Hepatocyte (in vitro differentiated cells): ENCODE measurements at regions not wholly inside any gene's neighbourhood (a gene's known extent, or its start where the extent isn't known, plus 50 kb on each side); places are given as distances from the start of the nearest gene placed in this dataset.
A peak's percentile ranks its signal among the peaks of the same experiment; 100 is the strongest.
"Not testable (repeated sequence)": the region's sequence is repeated elsewhere in the genome, so short reads cannot be mapped to it uniquely, and the experiment has no call there.

Experiments
- DNase-seq: peaks from one replicate; pipeline ENCODE4 v3.0.0-alpha.2; 2016; ENCODE audit warnings: low spot score
- H2AFZ ChIP-seq: fragments of 200-600 bp; sonication (generic); 2 replicates; pipeline ENCODE4 v1.6.0; 2016; ENCODE audit warnings: antibody characterized with exemption, mild to moderate bottlenecking
- H3K27ac ChIP-seq: fragments of 200-600 bp; sonication (generic); 2 replicates; pipeline ENCODE4 v1.5.1; 2016; ENCODE audit warnings: mild to moderate bottlenecking
- H3K27me3 ChIP-seq: fragments of 200-600 bp; sonication (generic); 2 replicates; pipeline ENCODE4 v1.6.1; 2016
- H3K36me3 ChIP-seq: fragments of 200-600 bp; sonication (generic); replicated peaks from 2 replicates; pipeline ENCODE4 v1.5.1; 2016; ENCODE audit warnings: low read depth; ENCODE audit not compliant: insufficient read depth
- H3K4me1 ChIP-seq: fragments of 200-600 bp; sonication (generic); 2 replicates; pipeline ENCODE4 v1.5.1; 2016; ENCODE audit warnings: mild to moderate bottlenecking, moderate library complexity; ENCODE audit not compliant: insufficient read depth
- H3K4me2 ChIP-seq: fragments of 200-600 bp; sonication (generic); 2 replicates; pipeline ENCODE4 v1.6.0; 2016
- H3K4me3 ChIP-seq: fragments of 200-600 bp; sonication (generic); 2 replicates; pipeline ENCODE4 v1.5.1; 2016; ENCODE audit warnings: mild to moderate bottlenecking
- H3K79me2 ChIP-seq: fragments of 200-600 bp; sonication (generic); 2 replicates; pipeline ENCODE4 v1.6.0; 2017; ENCODE audit warnings: mild to moderate bottlenecking
- H3K9me2 ChIP-seq: fragments of 200-600 bp; sonication (generic); replicated peaks from 2 replicates; pipeline ENCODE4 v1.6.0; 2017; ENCODE audit warnings: mild to moderate bottlenecking; ENCODE audit not compliant: insufficient read depth
- H3K9me3 ChIP-seq: fragments of 200-600 bp; sonication (generic); 2 replicates; pipeline ENCODE4 v1.5.1; 2016; ENCODE audit warnings: low read depth, mild to moderate bottlenecking
- H4K20me1 ChIP-seq: fragments of 200-600 bp; sonication (generic); 2 replicates; pipeline ENCODE4 v1.6.0; 2016; ENCODE audit warnings: mild to moderate bottlenecking; ENCODE audit not compliant: insufficient read depth, poor library complexity, severe bottlenecking
- EZH2 ChIP-seq: fragments of 200-600 bp; sonication (generic); IDR thresholded peaks from 2 replicates; pipeline ENCODE4 v1.6.1; 2016; ENCODE audit warnings: antibody characterized with exemption, mild to moderate bottlenecking, borderline replicate concordance
- EZH2phosphoT487 ChIP-seq: fragments of 200-600 bp; sonication (generic); IDR thresholded peaks from one replicate; pipeline ENCODE4 v1.6.1; 2018; ENCODE audit warnings: antibody characterized with exemption, mild to moderate bottlenecking, low read depth, moderate library complexity; ENCODE audit not compliant: unreplicated experiment, severe bottlenecking
- WGBS: methylation state at CpG from one replicate; pipeline ENCODE4 v1.1.6; 2016; ENCODE audit warnings: low lambda C conversion rate; ENCODE audit errors: missing lambda C conversion rate; 5-methylcytosine and 5-hydroxymethylcytosine counted together
- TF ChIP-seq, protein P1 (sequence below): fragments of 200-600 bp; sonication (generic); IDR thresholded peaks from 2 replicates; pipeline ENCODE4 v1.5.1; 2016; ENCODE audit warnings: antibody characterized with exemption, mild to moderate bottlenecking; ENCODE audit not compliant: poor library complexity

DNA sequence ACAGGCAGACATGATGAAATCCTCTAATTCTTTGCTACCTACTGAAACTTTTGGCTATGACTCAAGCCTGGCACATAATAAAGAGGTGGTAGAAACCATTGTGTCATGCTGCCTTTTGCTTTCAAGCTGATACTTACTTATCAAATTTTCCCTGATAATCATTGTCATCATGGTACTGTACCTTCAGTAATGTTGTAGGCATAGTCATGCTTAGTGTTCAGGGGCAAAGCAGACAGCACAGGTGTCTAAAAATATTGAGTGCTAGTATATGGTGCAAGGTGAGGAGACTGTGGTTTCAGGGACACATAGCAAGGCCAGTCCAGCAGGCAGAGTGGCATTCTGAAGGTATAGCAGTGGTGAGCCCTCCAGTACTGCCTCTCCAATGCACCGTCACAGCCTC lies 226.9 kb upstream of the DEPDC1 start:
- Histone ChIP-seq H3K27me3 (no peaks in the 10 kb centered on the region), H3K79me2 (no peaks in the 10 kb centered on the region), H3K36me3 (no peaks in the 10 kb centered on the region), H3K9me3 (no peaks in the 10 kb centered on the region), H3K27ac (no peak overlapping the region), H3K4me3 (no peak overlapping the region), H3K4me2 (no peak overlapping the region), H4K20me1 (no peaks in the 10 kb centered on the region), H3K4me1 (no peaks in the 10 kb centered on the region), H2AFZ (no peak overlapping the region), H3K9me2 (no peaks in the 10 kb centered on the region)
- no peak for DNase-seq
- TF ChIP-seq EZH2 (no peak), EZH2phosphoT487 (no peak)
- TF ChIP-seq, protein P1, sequence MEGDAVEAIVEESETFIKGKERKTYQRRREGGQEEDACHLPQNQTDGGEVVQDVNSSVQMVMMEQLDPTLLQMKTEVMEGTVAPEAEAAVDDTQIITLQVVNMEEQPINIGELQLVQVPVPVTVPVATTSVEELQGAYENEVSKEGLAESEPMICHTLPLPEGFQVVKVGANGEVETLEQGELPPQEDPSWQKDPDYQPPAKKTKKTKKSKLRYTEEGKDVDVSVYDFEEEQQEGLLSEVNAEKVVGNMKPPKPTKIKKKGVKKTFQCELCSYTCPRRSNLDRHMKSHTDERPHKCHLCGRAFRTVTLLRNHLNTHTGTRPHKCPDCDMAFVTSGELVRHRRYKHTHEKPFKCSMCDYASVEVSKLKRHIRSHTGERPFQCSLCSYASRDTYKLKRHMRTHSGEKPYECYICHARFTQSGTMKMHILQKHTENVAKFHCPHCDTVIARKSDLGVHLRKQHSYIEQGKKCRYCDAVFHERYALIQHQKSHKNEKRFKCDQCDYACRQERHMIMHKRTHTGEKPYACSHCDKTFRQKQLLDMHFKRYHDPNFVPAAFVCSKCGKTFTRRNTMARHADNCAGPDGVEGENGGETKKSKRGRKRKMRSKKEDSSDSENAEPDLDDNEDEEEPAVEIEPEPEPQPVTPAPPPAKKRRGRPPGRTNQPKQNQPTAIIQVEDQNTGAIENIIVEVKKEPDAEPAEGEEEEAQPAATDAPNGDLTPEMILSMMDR, result no peak
- 97% methylated on average over 1 of the region's 1 CpG for WGBS

- Histone ChIP-seq H3K4me2 (no peak overlapping the region), H3K4me1 (no peaks in the 10 kb centered on the region), H2AFZ (no peak overlapping the region), H3K9me3 (no peaks in the 10 kb centered on the region), H3K4me3 (no peak overlapping the region), H3K9me2 (no peaks in the 10 kb centered on the region), H3K27ac (no peak overlapping the region), H3K27me3 (no peaks in the 10 kb centered on the region), H3K79me2 (no peaks in the 10 kb centered on the region), H4K20me1 (no peaks in the 10 kb centered on the region), H3K36me3 (no peaks in the 10 kb centered on the region)
- no peak for TF ChIP-seq EZH2
- TF ChIP-seq, protein P1, result no peak
- TF ChIP-seq EZH2phosphoT487, result no peak
- WGBS, result 39% methylated on average over 2 of the region's 2 CpGs
- DNase-seq, result peak; percentile 35
Measured at GRCh38 chr1:68725001-68725752, 228.3 kb upstream of the DEPDC1 start.

DNA sequence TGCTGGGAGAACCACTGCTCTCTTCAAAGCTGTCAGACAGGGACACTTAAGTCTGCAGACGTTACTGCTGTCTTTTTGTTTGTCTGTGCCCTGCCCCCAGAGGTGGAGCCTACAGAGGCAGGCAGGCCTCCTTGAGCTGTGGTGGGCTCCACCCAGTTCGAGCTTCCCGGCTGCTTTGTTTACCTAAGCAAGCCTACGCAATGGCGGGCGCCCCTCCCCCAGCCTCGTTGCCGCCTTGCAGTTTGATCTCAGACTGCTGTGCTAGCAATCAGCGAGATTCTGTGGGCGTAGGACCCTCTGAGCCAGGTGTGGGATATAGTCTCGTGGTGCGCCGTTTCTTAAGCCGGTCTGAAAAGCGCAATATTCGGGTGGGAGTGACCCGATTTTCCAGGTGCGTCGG lies 242.6 kb upstream of the DEPDC1 start:
- not testable (repeated sequence) for H3K9me3 ChIP-seq, H3K9me2 ChIP-seq, H3K4me3 ChIP-seq, H3K4me2 ChIP-seq, H3K36me3 ChIP-seq, H3K27me3 ChIP-seq, H3K4me1 ChIP-seq, H3K79me2 ChIP-seq, H4K20me1 ChIP-seq, H2AFZ ChIP-seq, DNase-seq, H3K27ac ChIP-seq
- 69% methylated on average over 10 of the region's 19 CpGs for WGBS

GRCh38 chr1:68745011-68745410 lies 248.1 kb upstream of the DEPDC1 start:
- H3K4me1 ChIP-seq, result no peaks in the 10 kb centered on the region
- H3K79me2 ChIP-seq, result no peaks in the 10 kb centered on the region
- no peaks in the 10 kb centered on the region for H3K27me3 ChIP-seq
- 60% methylated on average over 2 of the region's 2 CpGs for WGBS
- H3K4me3 ChIP-seq, result no peak overlapping the region
- no peaks in the 10 kb centered on the region for H4K20me1 ChIP-seq
- H3K27ac ChIP-seq, result no peak overlapping the region
- TF ChIP-seq EZH2 (no peak), EZH2phosphoT487 (no peak)
- TF ChIP-seq, protein P1, result no peak
- no peaks in the 10 kb centered on the region for H3K9me3 ChIP-seq
- no peak overlapping the region for H3K4me2 ChIP-seq
- H3K9me2 ChIP-seq, result no peaks in the 10 kb centered on the region
- no peak overlapping the region for H2AFZ ChIP-seq
- no peaks in the 10 kb centered on the region for H3K36me3 ChIP-seq
- DNase-seq, result no peak
